GM19372 (cell line): ENCODE measurements at regions not wholly inside any gene's neighbourhood (a gene's known extent, or its start where the extent isn't known, plus 50 kb on each side); places are given as distances from the start of the nearest gene placed in this dataset.
"Not testable (repeated sequence)": the region's sequence is repeated elsewhere in the genome, so short reads cannot be mapped to it uniquely, and the experiment has no call there.

Source experiments
- ATAC-seq: cut with Tn5 transposase; IDR thresholded peaks from one replicate; pipeline ENCODE4 v1.9.1; 2021; ENCODE audit warnings: mild to moderate bottlenecking, low read depth, moderate library complexity; ENCODE audit not compliant: unreplicated experiment

DNA sequence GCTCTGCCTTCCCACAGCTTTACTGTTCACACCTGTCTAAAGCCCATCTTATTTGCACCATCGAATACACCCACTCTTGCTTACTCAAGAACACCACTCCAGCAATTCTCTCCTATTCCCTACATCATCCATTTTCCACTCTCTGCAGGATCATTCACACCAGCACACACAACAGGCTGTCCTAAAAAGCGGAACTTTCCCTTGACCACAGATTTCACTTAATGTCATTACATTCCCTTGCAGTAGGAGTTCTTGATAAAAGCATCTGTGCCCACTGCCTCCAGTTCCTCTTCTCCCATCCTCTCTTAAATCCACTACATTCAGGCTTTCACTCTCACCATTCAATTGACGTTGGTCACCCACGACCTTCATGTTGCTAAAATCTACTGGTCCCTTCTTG lies 103.0 kb upstream of the PABPC3 start:
- ATAC-seq = not testable (repeated sequence)

GRCh38 chr13:24995225-24995804 lies 100.6 kb upstream of the PABPC3 start:
- no peak for ATAC-seq

GRCh38 chr13:24997367-24997967 lies 98.5 kb upstream of the PABPC3 start:
- ATAC-seq = no peak

- no peak for ATAC-seq
These were observed 97.5 kb upstream of the PABPC3 start for GRCh38 chr13:24998433-24998832.

- ATAC-seq = no peak
These were observed 94.3 kb upstream of the PABPC3 start for GRCh38 chr13:25001476-25002206.

- ATAC-seq = not testable (repeated sequence)
These were observed 93.6 kb upstream of the PABPC3 start for GRCh38 chr13:25002311-25002710.

GRCh38 chr13:25004489-25004888 lies 91.4 kb upstream of the PABPC3 start:
- ATAC-seq = not testable (repeated sequence)

- not testable (repeated sequence) for ATAC-seq
These were observed 90.9 kb upstream of the PABPC3 start for GRCh38 chr13:25005050-25005497.

DNA sequence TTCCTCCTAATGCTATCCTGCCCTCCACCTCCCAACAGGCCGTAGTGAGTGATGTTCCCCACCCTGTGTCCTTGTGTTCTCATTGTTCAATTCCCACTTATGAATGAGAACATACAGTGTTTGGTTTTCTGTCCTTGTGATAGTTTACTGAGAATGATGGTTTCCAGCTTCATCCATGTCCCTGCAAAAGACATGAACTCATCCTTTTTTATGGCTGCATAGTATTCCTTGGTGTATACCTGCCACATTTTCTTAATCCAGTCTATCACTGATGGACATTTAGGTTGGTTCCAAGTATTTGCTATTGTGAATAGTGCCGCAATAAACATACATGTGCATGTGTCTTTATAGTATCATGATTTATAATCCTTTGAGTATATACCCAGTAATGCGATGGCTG lies 88.5 kb upstream of the PABPC3 start:
- not testable (repeated sequence) for ATAC-seq

DNA sequence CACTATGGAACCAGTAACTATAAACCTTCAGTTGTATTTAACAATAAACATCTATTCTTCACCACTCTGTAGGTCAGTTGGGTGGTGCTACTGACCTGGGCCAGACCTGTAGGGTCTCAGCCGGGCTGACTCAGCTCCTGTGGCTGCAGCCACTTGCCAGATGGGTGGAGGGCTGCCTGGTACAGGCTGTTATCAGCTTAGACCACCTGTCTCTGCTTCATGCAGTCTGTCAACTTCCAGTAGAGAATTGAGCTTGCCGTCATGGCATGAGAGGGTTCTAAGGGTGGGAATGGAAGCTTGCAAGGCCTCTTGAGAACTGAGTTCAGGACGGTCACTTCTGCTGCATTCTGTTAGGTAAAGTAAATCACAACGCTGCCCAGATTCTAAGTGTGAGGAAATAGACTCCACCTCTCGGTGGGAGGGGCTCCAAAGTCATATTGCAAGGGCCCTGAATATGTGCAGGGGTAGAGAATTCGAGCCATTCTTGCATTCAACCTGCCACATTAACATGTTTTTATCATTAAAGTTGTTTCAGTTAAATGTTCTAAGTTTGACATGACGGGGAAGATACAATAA lies 81.5 kb upstream of the PABPC3 start:
- ATAC-seq = not testable (repeated sequence)

- not testable (repeated sequence) for ATAC-seq
These were observed 78.8 kb upstream of the PABPC3 start for GRCh38 chr13:25017176-25017575.

DNA sequence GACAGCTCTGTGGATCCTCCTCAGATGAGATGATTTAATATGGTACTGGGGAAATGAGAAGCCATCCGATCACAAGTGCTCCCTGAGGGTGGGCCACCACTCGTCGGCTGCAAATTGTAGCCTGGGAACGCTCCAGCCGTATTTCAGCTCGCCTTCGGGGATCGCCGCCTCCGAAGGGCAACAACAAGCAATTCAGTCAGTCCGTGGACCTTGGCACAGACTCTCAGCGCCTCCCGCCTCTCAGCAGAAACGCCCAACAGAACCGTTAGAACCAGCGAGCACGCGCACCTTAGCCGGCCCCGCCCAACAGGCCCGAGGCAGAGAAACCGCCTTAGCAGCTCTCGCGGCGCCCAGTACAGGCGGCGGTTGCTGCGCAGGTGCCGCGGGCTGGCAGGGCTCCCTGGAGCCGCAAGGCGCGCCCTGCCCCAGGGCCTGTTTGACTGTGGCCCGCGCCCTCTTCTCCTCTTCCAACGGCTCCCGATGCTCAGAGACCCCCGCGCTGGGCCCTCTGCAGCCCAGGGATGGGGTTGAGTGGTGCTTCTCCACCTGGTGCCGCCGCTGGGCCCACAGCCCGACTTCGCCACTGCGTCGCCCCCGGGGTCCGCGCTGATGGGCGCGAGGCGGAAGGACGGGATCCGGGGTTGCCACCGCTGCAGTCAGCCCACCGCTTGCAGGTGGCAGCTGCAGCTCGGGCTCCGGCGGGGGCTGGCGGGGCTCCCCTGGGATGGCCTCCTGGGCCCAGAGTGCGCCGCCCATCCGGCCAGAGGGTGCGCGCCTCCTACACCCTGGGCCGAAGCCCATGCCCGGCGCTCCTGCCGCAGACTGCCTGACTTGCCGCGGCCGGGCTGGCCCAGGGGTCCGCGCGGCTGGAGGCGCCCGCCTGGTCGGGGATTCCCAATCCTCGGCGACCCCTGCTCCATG lies 77.9 kb upstream of the PABPC3 start:
- not testable (repeated sequence) for ATAC-seq

GRCh38 chr13:25018729-25019115 lies 77.2 kb upstream of the PABPC3 start:
- ATAC-seq = no peak

- ATAC-seq = not testable (repeated sequence)
These were observed 76.2 kb upstream of the PABPC3 start for GRCh38 chr13:25019741-25020140.

- ATAC-seq = no peak
These were observed 71.8 kb upstream of the PABPC3 start for GRCh38 chr13:25024175-25024574.

DNA sequence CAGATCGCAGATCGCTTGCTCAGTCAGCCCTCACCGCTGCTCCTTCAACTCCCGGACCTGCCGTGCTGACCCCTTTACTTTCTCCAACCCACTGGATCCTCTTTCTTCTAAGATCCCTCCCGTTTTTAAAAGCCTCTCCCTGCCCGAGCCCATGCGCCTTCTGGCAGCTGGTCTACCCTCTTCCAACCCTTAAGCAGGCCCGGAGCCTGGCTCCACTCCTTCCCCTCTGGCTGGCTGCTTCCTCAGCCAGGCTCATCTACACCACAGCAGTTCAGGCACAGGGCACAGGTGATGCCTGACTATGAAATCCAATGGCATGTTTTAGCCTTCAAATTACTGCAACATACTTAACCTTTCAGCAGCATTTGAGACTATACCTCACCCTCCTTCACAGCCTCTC lies 63.8 kb upstream of the PABPC3 start:
- no peak for ATAC-seq

- no peak for ATAC-seq
These were observed 61.8 kb upstream of the PABPC3 start for GRCh38 chr13:25034173-25034572.

DNA sequence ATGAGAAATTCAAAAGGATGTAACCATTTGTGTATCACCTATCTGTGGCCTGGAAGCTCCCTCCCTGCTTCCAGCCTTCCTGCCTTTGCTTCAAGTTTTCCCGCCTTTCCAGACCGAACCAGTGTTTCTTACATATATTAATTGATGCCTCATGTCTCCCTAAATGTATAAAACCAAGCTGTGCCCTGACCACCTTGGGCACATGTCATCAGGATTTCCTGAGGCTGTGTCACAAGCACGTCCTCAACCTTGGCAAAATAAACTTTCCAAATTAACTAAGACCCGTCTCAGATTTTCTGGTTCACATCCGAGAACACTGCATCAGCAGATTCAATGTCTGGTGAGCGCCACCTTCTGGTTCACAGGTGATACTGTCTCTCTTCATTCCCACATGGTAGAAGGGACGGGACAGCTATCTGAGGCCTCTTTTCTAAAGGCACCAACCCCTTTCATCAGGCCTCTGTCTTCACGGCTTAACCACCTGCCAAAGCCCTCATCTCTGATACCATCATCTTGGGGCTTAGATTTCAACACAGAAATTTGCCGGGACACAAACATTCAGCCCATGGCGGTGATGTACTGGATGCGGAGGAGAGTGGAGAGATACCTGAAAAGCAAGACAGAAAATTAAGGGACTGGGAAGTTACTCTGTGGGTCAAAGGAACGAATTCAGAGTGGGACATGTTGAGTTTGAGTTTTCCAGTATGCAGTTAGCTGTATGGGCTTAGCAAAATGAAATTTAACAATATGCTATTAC lies 58.7 kb upstream of the PABPC3 start:
- peak; percentile 59 for ATAC-seq

- no peak for ATAC-seq
These were observed 53.6 kb upstream of the PABPC3 start for GRCh38 chr13:25042151-25042865.
